H54 (cell line): ENCODE measurements at regions not wholly inside any gene's neighbourhood (a gene's known extent, or its start where the extent isn't known, plus 50 kb on each side); places are given as distances from the start of the nearest gene placed in this dataset.
"Not testable (repeated sequence)": the region's sequence is repeated elsewhere in the genome, so short reads cannot be mapped to it uniquely, and the experiment has no call there.

Source experiments
- DNase-seq: peaks from one replicate; pipeline ENCODE4 v3.0.0; 2011; ENCODE audit warnings: low spot score, mixed read lengths; ENCODE audit not compliant: insufficient read length
- FAIRE-seq: peaks from 3 replicates; lab custom pipeline; 2011; peaks lifted over from hg19 to GRCh38; lab: Jason Lieb, UNC
- POLR2A ChIP-seq: IDR thresholded peaks from 2 replicates; pipeline ENCODE4 v1.6.1; 2011; ENCODE audit warnings: low read depth, mild to moderate bottlenecking, low read length

- DNase-seq (no peak), FAIRE-seq (no peak)
These were observed 157.4 kb upstream of the TNFAIP3 start for GRCh38 chr6:137709424-137710236.

GRCh38 chr6:137711972-137712371 is 155.1 kb upstream of the TNFAIP3 start:
- no peak for FAIRE-seq
- DNase-seq = no peak
- no peak for TF ChIP-seq POLR2A

More at GRCh38 chr6:137709424-137710236, 157.4 kb upstream of the TNFAIP3 start:
- TF ChIP-seq POLR2A = no peak

DNA sequence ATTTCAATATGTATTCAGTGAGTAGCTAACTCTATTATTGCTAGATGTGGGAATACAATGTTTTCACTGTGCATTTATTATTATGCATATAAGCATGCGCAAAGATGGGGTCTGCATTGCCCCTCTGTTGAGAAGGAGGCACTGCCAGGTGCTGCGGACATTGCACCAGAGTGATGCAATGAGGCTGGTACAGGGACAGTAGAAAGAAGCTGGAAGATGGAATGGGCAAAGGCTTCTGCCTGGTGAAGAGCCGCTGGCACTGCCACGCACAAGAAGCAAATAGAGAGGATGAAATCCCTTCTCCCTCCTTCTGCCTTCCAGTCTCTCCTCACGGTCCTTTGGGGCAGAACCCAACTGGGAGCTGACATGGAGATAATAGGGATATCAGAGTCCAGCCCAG is 154.5 kb upstream of the TNFAIP3 start:
- no peak for DNase-seq
- FAIRE-seq = no peak
- TF ChIP-seq POLR2A = no peak

DNA sequence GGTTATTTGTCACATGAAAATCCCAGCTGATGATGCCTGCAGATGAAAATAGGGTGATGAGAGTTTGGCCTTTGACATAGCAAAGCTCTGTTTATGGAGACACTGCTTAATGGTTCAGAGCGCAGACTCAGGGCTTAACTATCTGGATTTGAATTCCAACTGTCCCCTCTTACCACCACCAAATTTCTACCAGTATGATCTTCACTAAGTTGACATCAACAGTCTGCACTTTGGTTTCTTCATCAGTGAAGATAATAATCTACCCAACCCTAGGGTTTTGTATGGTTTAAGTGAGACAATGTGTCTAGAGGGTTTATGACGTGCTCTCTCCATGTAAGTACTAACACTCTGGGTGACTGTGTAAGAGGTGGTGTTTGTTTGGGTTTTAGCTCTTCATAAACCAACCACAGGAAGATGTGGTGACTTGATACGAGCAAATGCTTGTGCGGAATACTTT is 151.4 kb upstream of the TNFAIP3 start:
- FAIRE-seq = no peak
- no peak for TF ChIP-seq POLR2A
- no peak for DNase-seq

- FAIRE-seq (no peak), DNase-seq (no peak)
- TF ChIP-seq POLR2A = no peak
These were observed 149.7 kb upstream of the TNFAIP3 start for GRCh38 chr6:137717074-137718073.

- not testable (repeated sequence) for FAIRE-seq, DNase-seq
These were observed 148.2 kb upstream of the TNFAIP3 start for GRCh38 chr6:137718903-137719302.

DNA sequence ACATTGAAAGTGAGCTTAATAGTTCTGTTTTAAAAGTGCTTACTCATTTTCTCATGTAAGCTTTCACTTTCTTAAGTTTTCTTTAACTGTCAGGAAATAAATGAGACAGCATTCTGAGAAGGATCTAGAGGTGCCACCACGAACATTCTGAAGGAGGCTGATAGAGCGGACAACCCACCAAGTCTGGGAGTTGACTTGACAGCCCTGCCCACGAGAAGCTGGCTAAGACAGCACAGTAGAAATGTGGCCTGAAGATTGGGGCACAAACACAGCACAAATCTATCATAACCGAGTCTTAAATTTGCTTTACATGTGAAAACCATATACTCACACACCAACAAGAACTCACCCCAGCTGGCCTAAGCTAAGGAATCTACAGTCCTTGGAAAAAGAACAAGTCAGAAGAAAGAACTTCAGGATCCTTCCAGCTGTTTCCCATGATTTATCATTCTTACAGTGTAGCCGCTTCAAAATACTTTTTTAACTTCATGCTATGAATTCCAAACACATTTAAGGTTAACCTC is 144.2 kb upstream of the TNFAIP3 start:
- FAIRE-seq (no peak), DNase-seq (no peak)
- no peak for TF ChIP-seq POLR2A

GRCh38 chr6:137723273-137724017 is 143.6 kb upstream of the TNFAIP3 start:
- FAIRE-seq = no peak
- no peak for TF ChIP-seq POLR2A

GRCh38 chr6:137724018-137724403 is 143.0 kb upstream of the TNFAIP3 start:
- DNase-seq = no peak
- FAIRE-seq = no peak
- no peak for TF ChIP-seq POLR2A

More at GRCh38 chr6:137723273-137724017, 143.6 kb upstream of the TNFAIP3 start:
- DNase-seq = no peak

DNA sequence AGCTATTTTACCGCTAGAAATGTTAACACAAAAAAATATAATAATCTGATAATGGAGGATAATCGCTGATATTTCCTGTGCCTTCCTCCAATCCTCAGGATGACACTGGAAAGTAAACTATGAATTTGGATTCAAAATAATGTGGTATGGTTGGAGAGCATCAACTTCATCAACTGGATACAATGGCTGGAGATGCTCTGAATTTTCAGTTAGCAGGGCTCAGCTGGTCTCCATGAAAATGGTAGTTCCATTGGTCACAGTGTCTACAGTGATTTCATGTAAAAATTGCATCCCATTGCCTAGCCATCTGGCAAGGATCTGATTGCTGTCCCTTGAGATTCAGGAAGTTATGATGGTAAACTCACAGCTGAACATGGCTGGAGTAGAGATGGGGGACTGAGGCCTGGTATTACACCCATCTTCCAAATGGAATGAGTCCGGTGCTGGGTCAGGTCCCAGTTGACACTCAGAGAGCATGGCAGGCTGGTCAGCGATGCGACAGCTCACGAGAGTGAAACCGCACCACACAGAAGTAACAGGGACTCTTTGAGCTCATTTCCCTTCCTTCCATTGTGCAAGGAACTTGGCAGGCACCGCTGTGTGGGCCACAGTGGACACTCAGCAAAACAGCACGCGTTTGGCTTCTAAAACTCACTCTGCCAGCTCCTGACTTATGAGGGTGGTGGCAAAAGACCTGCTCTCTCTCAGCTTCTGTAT is 142.4 kb upstream of the TNFAIP3 start:
- TF ChIP-seq POLR2A = no peak
- FAIRE-seq (no peak), DNase-seq (no peak)

GRCh38 chr6:137725949-137726348 is 141.1 kb upstream of the TNFAIP3 start:
- DNase-seq = no peak
- no peak for FAIRE-seq
- TF ChIP-seq POLR2A = no peak

DNA sequence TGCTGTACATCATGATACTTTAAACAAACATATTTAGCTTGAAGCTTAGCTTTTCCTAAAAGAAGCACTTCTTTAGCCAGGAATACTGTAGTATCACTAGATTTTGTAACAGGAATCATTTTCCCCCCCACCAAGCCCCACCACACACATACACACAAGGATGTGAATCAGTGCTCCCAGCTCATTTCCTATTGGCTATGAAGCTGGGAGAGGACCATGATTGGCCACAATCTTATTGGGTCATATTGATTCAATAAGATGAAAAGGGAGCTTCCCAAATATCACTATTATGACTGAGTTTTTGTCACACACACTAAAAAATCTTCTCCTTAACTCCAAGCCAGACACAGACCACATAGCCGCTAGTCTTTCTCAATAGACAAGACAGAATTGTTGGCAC is 140.5 kb upstream of the TNFAIP3 start:
- no peak for TF ChIP-seq POLR2A
- FAIRE-seq (no peak), DNase-seq (no peak)
